ENCODE measurements at regions not wholly inside any gene's neighbourhood (a gene's known extent, or its start where the extent isn't known, plus 50 kb on each side); places are given as distances from the start of the nearest gene placed in this dataset.

DNA sequence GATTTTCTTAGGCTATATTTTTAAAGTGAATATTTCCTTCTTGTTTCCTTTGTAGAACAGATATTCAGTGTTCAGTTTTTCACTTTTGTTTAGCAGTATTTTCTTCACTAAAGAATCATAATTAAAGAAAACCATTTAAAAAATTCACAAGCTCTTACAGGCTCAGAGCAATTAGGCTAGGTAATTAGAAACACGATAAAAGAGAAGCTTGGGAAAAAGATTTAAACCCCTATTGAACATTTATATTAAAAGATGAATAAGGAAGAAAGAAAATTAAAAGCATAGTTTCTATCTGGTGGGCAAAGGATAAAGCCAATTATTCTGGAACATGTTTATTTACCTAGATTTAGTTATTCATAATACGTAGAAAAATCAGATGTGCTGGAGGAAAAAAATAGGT is 942.6 kb downstream of the PLA2G4A start:
- no peaks in the 10 kb centered on the region for H3K79me2 ChIP-seq (replicated peaks; ENCODE audit: insufficient read depth, low read length)
- H3K9me3 ChIP-seq (ENCODE audit: low read length), result no peaks in the 10 kb centered on the region
- H3K4me2 ChIP-seq (ENCODE audit: low read length), result no peak overlapping the region
- H3K36me3 ChIP-seq (ENCODE audit: insufficient read depth, low read length), result no peaks in the 10 kb centered on the region
- no peak overlapping the region for H3K4me3 ChIP-seq (ENCODE audit: low read length)
- no peak overlapping the region for H3K27ac ChIP-seq (ENCODE audit: low read length)
- H4K20me1 ChIP-seq (ENCODE audit: insufficient read depth), result no peaks in the 10 kb centered on the region
- TF ChIP-seq TAF1 (IDR thresholded peaks at IDR 0.05; ENCODE audit: low read depth) (no peak), RAD21 (conservative IDR thresholded peaks at IDR 0.05) (no peak), MXI1 (conservative IDR thresholded peaks at IDR 0.05; ENCODE audit: poor library complexity, severe bottlenecking) (no peak), POLR2AphosphoS5 (IDR thresholded peaks at IDR 0.05) (no peak), EP300 (conservative IDR thresholded peaks at IDR 0.05; ENCODE audit: poor library complexity, severe bottlenecking) (no peak), SMC3 (conservative IDR thresholded peaks at IDR 0.05; ENCODE audit: poor library complexity) (no peak), EZH2 (IDR thresholded peaks at IDR 0.05; ENCODE audit: borderline replicate concordance, insufficient read depth, low read length, poor library complexity, severe bottlenecking) (no peak)
- TF ChIP-seq, protein P1, sequence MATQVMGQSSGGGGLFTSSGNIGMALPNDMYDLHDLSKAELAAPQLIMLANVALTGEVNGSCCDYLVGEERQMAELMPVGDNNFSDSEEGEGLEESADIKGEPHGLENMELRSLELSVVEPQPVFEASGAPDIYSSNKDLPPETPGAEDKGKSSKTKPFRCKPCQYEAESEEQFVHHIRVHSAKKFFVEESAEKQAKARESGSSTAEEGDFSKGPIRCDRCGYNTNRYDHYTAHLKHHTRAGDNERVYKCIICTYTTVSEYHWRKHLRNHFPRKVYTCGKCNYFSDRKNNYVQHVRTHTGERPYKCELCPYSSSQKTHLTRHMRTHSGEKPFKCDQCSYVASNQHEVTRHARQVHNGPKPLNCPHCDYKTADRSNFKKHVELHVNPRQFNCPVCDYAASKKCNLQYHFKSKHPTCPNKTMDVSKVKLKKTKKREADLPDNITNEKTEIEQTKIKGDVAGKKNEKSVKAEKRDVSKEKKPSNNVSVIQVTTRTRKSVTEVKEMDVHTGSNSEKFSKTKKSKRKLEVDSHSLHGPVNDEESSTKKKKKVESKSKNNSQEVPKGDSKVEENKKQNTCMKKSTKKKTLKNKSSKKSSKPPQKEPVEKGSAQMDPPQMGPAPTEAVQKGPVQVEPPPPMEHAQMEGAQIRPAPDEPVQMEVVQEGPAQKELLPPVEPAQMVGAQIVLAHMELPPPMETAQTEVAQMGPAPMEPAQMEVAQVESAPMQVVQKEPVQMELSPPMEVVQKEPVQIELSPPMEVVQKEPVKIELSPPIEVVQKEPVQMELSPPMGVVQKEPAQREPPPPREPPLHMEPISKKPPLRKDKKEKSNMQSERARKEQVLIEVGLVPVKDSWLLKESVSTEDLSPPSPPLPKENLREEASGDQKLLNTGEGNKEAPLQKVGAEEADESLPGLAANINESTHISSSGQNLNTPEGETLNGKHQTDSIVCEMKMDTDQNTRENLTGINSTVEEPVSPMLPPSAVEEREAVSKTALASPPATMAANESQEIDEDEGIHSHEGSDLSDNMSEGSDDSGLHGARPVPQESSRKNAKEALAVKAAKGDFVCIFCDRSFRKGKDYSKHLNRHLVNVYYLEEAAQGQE (IDR thresholded peaks at IDR 0.05; ENCODE audit: borderline replicate concordance), result no peak
- TF ChIP-seq, protein P2, sequence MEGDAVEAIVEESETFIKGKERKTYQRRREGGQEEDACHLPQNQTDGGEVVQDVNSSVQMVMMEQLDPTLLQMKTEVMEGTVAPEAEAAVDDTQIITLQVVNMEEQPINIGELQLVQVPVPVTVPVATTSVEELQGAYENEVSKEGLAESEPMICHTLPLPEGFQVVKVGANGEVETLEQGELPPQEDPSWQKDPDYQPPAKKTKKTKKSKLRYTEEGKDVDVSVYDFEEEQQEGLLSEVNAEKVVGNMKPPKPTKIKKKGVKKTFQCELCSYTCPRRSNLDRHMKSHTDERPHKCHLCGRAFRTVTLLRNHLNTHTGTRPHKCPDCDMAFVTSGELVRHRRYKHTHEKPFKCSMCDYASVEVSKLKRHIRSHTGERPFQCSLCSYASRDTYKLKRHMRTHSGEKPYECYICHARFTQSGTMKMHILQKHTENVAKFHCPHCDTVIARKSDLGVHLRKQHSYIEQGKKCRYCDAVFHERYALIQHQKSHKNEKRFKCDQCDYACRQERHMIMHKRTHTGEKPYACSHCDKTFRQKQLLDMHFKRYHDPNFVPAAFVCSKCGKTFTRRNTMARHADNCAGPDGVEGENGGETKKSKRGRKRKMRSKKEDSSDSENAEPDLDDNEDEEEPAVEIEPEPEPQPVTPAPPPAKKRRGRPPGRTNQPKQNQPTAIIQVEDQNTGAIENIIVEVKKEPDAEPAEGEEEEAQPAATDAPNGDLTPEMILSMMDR (IDR thresholded peaks at IDR 0.05; ENCODE audit: poor library complexity, severe bottlenecking), result no peak
- H3K9me2 ChIP-seq (ENCODE audit: insufficient read depth, low read length), result no peaks in the 10 kb centered on the region
- no peak overlapping the region for H3K9ac ChIP-seq (ENCODE audit: low read length)
- no peaks in the 10 kb centered on the region for H3K27me3 ChIP-seq (ENCODE audit: insufficient read depth, low read depth, low read length)
- no peak overlapping the region for H2AFZ ChIP-seq (ENCODE audit: low read depth, low read length)
- H3F3A ChIP-seq (ENCODE audit: insufficient read depth, low read length, poor library complexity, severe bottlenecking), result no peaks in the 10 kb centered on the region

DNA sequence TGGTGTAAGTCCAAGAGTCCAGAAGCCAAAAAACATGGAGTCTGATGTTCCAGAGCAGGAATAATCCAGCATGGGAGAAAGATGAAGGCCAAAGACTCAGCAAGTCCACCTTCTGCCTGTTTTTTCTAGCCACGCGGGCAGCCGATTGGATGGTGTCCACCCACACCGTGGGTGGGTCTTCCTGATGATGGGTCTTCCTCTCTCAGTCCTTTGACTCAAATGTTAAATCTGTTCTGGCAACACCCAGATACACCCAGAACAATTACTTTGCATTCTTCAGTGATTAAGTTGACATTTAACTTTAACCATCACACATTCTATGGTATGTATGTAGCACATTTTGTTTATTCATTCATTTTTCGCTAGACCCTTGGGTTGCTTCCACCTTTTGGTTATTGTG is 944.4 kb downstream of the PLA2G4A start:
- Histone ChIP-seq H3K9me3 (ENCODE audit: low read length) (no peaks in the 10 kb centered on the region), H3F3A (ENCODE audit: insufficient read depth, low read length, poor library complexity, severe bottlenecking) (no peaks in the 10 kb centered on the region), H3K27me3 (ENCODE audit: insufficient read depth, low read depth, low read length) (no peaks in the 10 kb centered on the region), H3K9me2 (ENCODE audit: insufficient read depth, low read length) (no peaks in the 10 kb centered on the region), H3K4me2 (ENCODE audit: low read length) (no peak overlapping the region), H3K36me3 (ENCODE audit: insufficient read depth, low read length) (no peaks in the 10 kb centered on the region), H2AFZ (ENCODE audit: low read depth, low read length) (no peak overlapping the region), H3K9ac (ENCODE audit: low read length) (no peak overlapping the region), H3K79me2 (replicated peaks; ENCODE audit: insufficient read depth, low read length) (no peaks in the 10 kb centered on the region), H3K27ac (ENCODE audit: low read length) (no peak overlapping the region), H3K4me3 (ENCODE audit: low read length) (no peak overlapping the region), H4K20me1 (ENCODE audit: insufficient read depth) (no peaks in the 10 kb centered on the region)
- TF ChIP-seq, protein P1 (IDR thresholded peaks at IDR 0.05; ENCODE audit: borderline replicate concordance), result no peak
- TF ChIP-seq, protein P2 (IDR thresholded peaks at IDR 0.05; ENCODE audit: poor library complexity, severe bottlenecking), result no peak
- TF ChIP-seq EZH2 (IDR thresholded peaks at IDR 0.05; ENCODE audit: borderline replicate concordance, insufficient read depth, low read length, poor library complexity, severe bottlenecking) (no peak), TAF1 (IDR thresholded peaks at IDR 0.05; ENCODE audit: low read depth) (no peak), EP300 (conservative IDR thresholded peaks at IDR 0.05; ENCODE audit: poor library complexity, severe bottlenecking) (no peak), MXI1 (conservative IDR thresholded peaks at IDR 0.05; ENCODE audit: poor library complexity, severe bottlenecking) (no peak), POLR2AphosphoS5 (IDR thresholded peaks at IDR 0.05) (no peak), RAD21 (conservative IDR thresholded peaks at IDR 0.05) (no peak), SMC3 (conservative IDR thresholded peaks at IDR 0.05; ENCODE audit: poor library complexity) (no peak)
